Liver (tissue), 3 donors: ENCODE measurements at regions not wholly inside any gene's neighbourhood (a gene's known extent, or its start where the extent isn't known, plus 50 kb on each side); places are given as distances from the start of the nearest gene placed in this dataset.

Experiments
- GABPA ChIP-seq, 2 donors: IDR thresholded peaks in 1 of 2; conservative IDR thresholded peaks in 1 of 2; 2 replicates each; pipeline ENCODE4 v1.6.1; 2016; ENCODE audit warnings: antibody characterized with exemption in 2 of 2, mild to moderate bottlenecking in 1 of 2, moderate library complexity in 1 of 2
- SP1 ChIP-seq: IDR thresholded peaks from 2 replicates; pipeline ENCODE4 v1.6.1; 2018; ENCODE audit warnings: antibody characterized with exemption, mild to moderate bottlenecking
- YY1 ChIP-seq: IDR thresholded peaks from 2 replicates; pipeline ENCODE4 v1.6.1; 2016; ENCODE audit warnings: antibody characterized with exemption, mild to moderate bottlenecking
- TF ChIP-seq, protein P1 (sequence below): fragments of 150-350 bp; IDR thresholded peaks from 2 replicates; pipeline ENCODE4 v1.5.1; 2017; ENCODE audit warnings: improper control_type of control experiment, low read depth, low read length; ENCODE audit not compliant: missing input control
- TF ChIP-seq, protein P2 (sequence below): IDR thresholded peaks from 2 replicates; pipeline ENCODE4 v1.6.1; 2016; ENCODE audit warnings: antibody characterized with exemption
- donor health status: healthy.
- donor health status: healthy.

DNA sequence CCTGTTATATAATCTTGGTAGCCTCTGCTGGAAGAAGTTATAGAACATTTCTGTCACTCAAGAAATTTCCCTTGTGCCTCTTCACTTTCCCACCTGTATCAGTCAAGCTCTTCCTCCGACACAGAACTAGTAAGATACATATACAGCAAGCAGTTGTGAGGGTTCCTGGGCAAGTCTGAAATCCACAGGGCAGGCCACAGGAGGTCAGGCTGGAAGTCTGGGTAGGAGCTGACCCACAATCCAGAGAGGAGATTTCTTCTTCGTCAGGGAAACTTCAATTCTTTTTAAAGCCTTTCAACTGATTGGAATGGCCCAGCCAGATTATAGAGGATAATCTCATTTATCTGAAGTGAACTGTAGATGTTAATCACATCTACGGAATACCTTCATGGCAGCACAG is 96.4 kb upstream of the FMN2 start:
- TF ChIP-seq GABPA (IDR thresholded peaks at IDR 0.05 in 1 of 2, conservative IDR thresholded peaks at IDR 0.05 in 1 of 2) (no peak), YY1 (no peak), SP1 (no peak)
- TF ChIP-seq, protein P1, sequence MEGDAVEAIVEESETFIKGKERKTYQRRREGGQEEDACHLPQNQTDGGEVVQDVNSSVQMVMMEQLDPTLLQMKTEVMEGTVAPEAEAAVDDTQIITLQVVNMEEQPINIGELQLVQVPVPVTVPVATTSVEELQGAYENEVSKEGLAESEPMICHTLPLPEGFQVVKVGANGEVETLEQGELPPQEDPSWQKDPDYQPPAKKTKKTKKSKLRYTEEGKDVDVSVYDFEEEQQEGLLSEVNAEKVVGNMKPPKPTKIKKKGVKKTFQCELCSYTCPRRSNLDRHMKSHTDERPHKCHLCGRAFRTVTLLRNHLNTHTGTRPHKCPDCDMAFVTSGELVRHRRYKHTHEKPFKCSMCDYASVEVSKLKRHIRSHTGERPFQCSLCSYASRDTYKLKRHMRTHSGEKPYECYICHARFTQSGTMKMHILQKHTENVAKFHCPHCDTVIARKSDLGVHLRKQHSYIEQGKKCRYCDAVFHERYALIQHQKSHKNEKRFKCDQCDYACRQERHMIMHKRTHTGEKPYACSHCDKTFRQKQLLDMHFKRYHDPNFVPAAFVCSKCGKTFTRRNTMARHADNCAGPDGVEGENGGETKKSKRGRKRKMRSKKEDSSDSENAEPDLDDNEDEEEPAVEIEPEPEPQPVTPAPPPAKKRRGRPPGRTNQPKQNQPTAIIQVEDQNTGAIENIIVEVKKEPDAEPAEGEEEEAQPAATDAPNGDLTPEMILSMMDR, result no peak
- TF ChIP-seq, protein P2, sequence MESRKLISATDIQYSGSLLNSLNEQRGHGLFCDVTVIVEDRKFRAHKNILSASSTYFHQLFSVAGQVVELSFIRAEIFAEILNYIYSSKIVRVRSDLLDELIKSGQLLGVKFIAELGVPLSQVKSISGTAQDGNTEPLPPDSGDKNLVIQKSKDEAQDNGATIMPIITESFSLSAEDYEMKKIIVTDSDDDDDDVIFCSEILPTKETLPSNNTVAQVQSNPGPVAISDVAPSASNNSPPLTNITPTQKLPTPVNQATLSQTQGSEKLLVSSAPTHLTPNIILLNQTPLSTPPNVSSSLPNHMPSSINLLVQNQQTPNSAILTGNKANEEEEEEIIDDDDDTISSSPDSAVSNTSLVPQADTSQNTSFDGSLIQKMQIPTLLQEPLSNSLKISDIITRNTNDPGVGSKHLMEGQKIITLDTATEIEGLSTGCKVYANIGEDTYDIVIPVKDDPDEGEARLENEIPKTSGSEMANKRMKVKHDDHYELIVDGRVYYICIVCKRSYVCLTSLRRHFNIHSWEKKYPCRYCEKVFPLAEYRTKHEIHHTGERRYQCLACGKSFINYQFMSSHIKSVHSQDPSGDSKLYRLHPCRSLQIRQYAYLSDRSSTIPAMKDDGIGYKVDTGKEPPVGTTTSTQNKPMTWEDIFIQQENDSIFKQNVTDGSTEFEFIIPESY, result no peak
